Limb (tissue), 2 donors: ENCODE measurements at regions not wholly inside any gene's neighbourhood (a gene's known extent, or its start where the extent isn't known, plus 50 kb on each side); places are given as distances from the start of the nearest gene placed in this dataset.
A peak's percentile ranks its signal among the peaks of the same experiment; 100 is the strongest.

Experiments used
- DNase-seq, 2 donors: peaks; one replicate each; pipeline ENCODE4 v3.0.0-alpha.2; 2016; ENCODE audit errors: extremely low spot score in 2 of 2

- no peak for DNase-seq
Observed at GRCh38 chr15:31550211-31550977, 223.8 kb downstream of the KLF13 start.

GRCh38 chr15:31551323-31551722 is 224.7 kb downstream of the KLF13 start:
- no peak for DNase-seq

GRCh38 chr15:31552482-31553099 is 226.0 kb downstream of the KLF13 start:
- no peak for DNase-seq

- DNase-seq = peak in 1 of 2 donors; percentile 2
Observed at GRCh38 chr15:31554261-31554660, 227.6 kb downstream of the KLF13 start.

GRCh38 chr15:31555022-31555421 is 228.4 kb downstream of the KLF13 start:
- DNase-seq = no peak

- DNase-seq = no peak
Observed at GRCh38 chr15:31556494-31557150, 230.0 kb downstream of the KLF13 start.

GRCh38 chr15:31557899-31558298 is 231.3 kb downstream of the KLF13 start:
- no peak for DNase-seq

GRCh38 chr15:31558840-31559239 is 232.2 kb downstream of the KLF13 start:
- DNase-seq = no peak

GRCh38 chr15:31559786-31560185 is 233.2 kb downstream of the KLF13 start:
- DNase-seq = no peak

- DNase-seq = no peak
Observed at GRCh38 chr15:31560643-31561042, 234.0 kb downstream of the KLF13 start.

- no peak for DNase-seq
Observed at GRCh38 chr15:31561156-31561555, 234.5 kb downstream of the KLF13 start.

- DNase-seq = no peak
Observed at GRCh38 chr15:31563001-31563400, 236.4 kb downstream of the KLF13 start.

- no peak for DNase-seq
Observed at GRCh38 chr15:31563421-31563820, 236.8 kb downstream of the KLF13 start.

GRCh38 chr15:31567861-31568260 is 241.2 kb downstream of the KLF13 start:
- DNase-seq = no peak

- no peak for DNase-seq
Observed at GRCh38 chr15:31569836-31570235, 243.2 kb downstream of the KLF13 start.

GRCh38 chr15:31570591-31570990 is 244.0 kb downstream of the KLF13 start:
- no peak for DNase-seq

GRCh38 chr15:31571676-31572075 is 245.0 kb downstream of the KLF13 start:
- no peak for DNase-seq

GRCh38 chr15:31573759-31574158 is 247.1 kb downstream of the KLF13 start:
- no peak for DNase-seq

GRCh38 chr15:31574766-31575165 is 248.1 kb downstream of the KLF13 start:
- DNase-seq = no peak

- DNase-seq = no peak
Observed at GRCh38 chr15:31577108-31577507, 250.5 kb downstream of the KLF13 start.

GRCh38 chr15:31579282-31579681 is 252.6 kb downstream of the KLF13 start:
- no peak for DNase-seq

GRCh38 chr15:31579976-31580375 is 253.3 kb downstream of the KLF13 start:
- no peak for DNase-seq

- DNase-seq = no peak
Observed at GRCh38 chr15:31584195-31584594, 257.6 kb downstream of the KLF13 start.
